H1 (cell line): ENCODE measurements at regions not wholly inside any gene's neighbourhood (a gene's known extent, or its start where the extent isn't known, plus 50 kb on each side); places are given as distances from the start of the nearest gene placed in this dataset.

Experiments
- CTCF ChIA-PET: fragments of 300-600 bp; sonication (Branson Sonifier 250); formaldehyde crosslinking; loops from one replicate; lab custom pipeline; 2021; ENCODE audit not compliant: partially characterized antibody; lab: Charles Lee
- POLR2A ChIA-PET: fragments of 300-600 bp; sonication (Branson Sonifier 250); formaldehyde crosslinking; loops from one replicate; lab custom pipeline; 2021; ENCODE audit warnings: inconsistent platforms; ENCODE audit not compliant: partially characterized antibody; lab: Charles Lee
- DNase-seq, 2 experiments: peaks; one replicate each; pipeline versions ENCODE4 v3.0.0 to v3.0.0-alpha.2; 2010 to 2022; ENCODE audit warnings: low spot score in 2 of 2, low read depth in 1 of 2, mixed read lengths in 1 of 2
- FAIRE-seq: peaks from 2 replicates; lab custom pipeline; 2011; peaks lifted over from hg19 to GRCh38; lab: Jason Lieb, UNC
- H2AFZ ChIP-seq: 2 replicates; pipeline ENCODE4 v1.8.1; 2012; ENCODE audit warnings: low read length, inconsistent platforms
- H2AK5ac ChIP-seq: 2 replicates; pipeline ENCODE4 v1.6.1; 2013; ENCODE audit warnings: low read depth, low read length
- H2BK120ac ChIP-seq: replicated peaks from 2 replicates; pipeline ENCODE3; 2013; ENCODE audit warnings: low read depth, low read length, inconsistent platforms
- H2BK12ac ChIP-seq: 2 replicates; pipeline ENCODE4 v1.6.1; 2013; ENCODE audit warnings: low read depth, low read length
- H2BK15ac ChIP-seq: 2 replicates; pipeline ENCODE4 v1.6.1; 2013; ENCODE audit warnings: low read length
- H2BK20ac ChIP-seq: 2 replicates; pipeline ENCODE4 v1.6.1; 2013; ENCODE audit warnings: low read length
- H2BK5ac ChIP-seq: 2 replicates; pipeline ENCODE4 v1.6.1; 2013; ENCODE audit warnings: low read depth, low read length
- H3K14ac ChIP-seq: 2 replicates; pipeline ENCODE4 v1.6.1; 2013; ENCODE audit warnings: inconsistent platforms; ENCODE audit not compliant: insufficient read length
- H3K18ac ChIP-seq: 2 replicates; pipeline ENCODE4 v1.6.1; 2013; ENCODE audit warnings: low read length; ENCODE audit errors: extremely low read depth
- H3K23ac ChIP-seq: 2 replicates; pipeline ENCODE4 v1.6.1; 2013; ENCODE audit warnings: inconsistent platforms; ENCODE audit not compliant: insufficient read length
- H3K23me2 ChIP-seq: 2 replicates; pipeline ENCODE4 v1.6.1; 2013; ENCODE audit warnings: low read depth, low read length
- H3K27ac ChIP-seq: 2 replicates; pipeline ENCODE4 v1.6.1; 2011; ENCODE audit warnings: low read depth, low read length, inconsistent platforms
- H3K27me3 ChIP-seq, 4 experiments: replicated peaks in 1 of 4; 1 replicate in 1 of 4; 2 replicates in 3 of 4; pipeline versions ENCODE4 v1.6.1 to v1.8.1; 2011 to 2013; ENCODE audit warnings: low read length in 3 of 4, mild to moderate bottlenecking in 3 of 4, inconsistent platforms in 2 of 4, mixed read lengths in 2 of 4, moderate library complexity in 1 of 4; ENCODE audit not compliant: control insufficient read depth in 3 of 4, insufficient read depth in 3 of 4; ENCODE audit errors: extremely low read depth in 1 of 4
- H3K36me3 ChIP-seq, 4 experiments: 2 replicates each; pipeline versions ENCODE4 v1.6.1 to v1.8.1; 2011 to 2013; ENCODE audit warnings: mild to moderate bottlenecking in 4 of 4, low read length in 3 of 4, moderate library complexity in 2 of 4, control low read depth in 1 of 4, inconsistent platforms in 1 of 4; ENCODE audit not compliant: insufficient read depth in 4 of 4, control insufficient read depth in 2 of 4
- H3K4ac ChIP-seq: replicated peaks from 2 replicates; pipeline ENCODE3; 2013; ENCODE audit warnings: low read length, low read depth, mixed read lengths, inconsistent platforms; ENCODE audit not compliant: insufficient read length
- H3K4me1 ChIP-seq, 4 experiments: replicated peaks in 1 of 4; 1 replicate in 1 of 4; 2 replicates in 3 of 4; pipeline versions ENCODE4 v1.6.1 to v1.8.1; 2011 to 2013; ENCODE audit warnings: low read length in 3 of 4, inconsistent platforms in 2 of 4, mixed read lengths in 1 of 4; ENCODE audit not compliant: insufficient read depth in 4 of 4, control insufficient read depth in 3 of 4
- H3K4me2 ChIP-seq, 2 experiments: 2 replicates each; pipeline versions ENCODE4 v1.6.1 to v1.8.1; 2011 to 2013; ENCODE audit warnings: low read depth in 2 of 2, low read length in 2 of 2, control low read depth in 1 of 2, inconsistent platforms in 1 of 2, mild to moderate bottlenecking in 1 of 2; ENCODE audit not compliant: insufficient read depth in 1 of 2
- H3K4me3 ChIP-seq, 4 experiments: fragments of 200-600, 300-600 bp in 1 of 4; sonication (generic), shearing (Covaris generic), sonication (Bioruptor Twin) in 1 of 4; 2 replicates each; pipeline versions ENCODE4 v1.5.1 to v1.8.1; 2011 to 2016; ENCODE audit warnings: low read length in 4 of 4, low read depth in 3 of 4, control low read depth in 2 of 4, inconsistent platforms in 2 of 4, mild to moderate bottlenecking in 2 of 4, mixed read lengths in 1 of 4, moderate library complexity in 1 of 4; ENCODE audit not compliant: insufficient read depth in 2 of 4; ENCODE audit errors: extremely low read depth in 1 of 4
- H3K56ac ChIP-seq: replicated peaks from 2 replicates; pipeline ENCODE3; 2013; ENCODE audit warnings: low read depth, mild to moderate bottlenecking, mixed read lengths, low read length, inconsistent platforms; ENCODE audit not compliant: insufficient read length
- H3K79me1 ChIP-seq: 2 replicates; pipeline ENCODE4 v1.6.1; 2013; ENCODE audit warnings: low read depth, low read length, control low read depth
- H3K79me2 ChIP-seq, 2 experiments: 2 replicates each; pipeline versions ENCODE4 v1.6.1 to v1.8.1; 2012 to 2013; ENCODE audit warnings: low read length in 2 of 2, mild to moderate bottlenecking in 2 of 2, inconsistent platforms in 1 of 2; ENCODE audit not compliant: insufficient read depth in 2 of 2, control insufficient read depth in 1 of 2
- H3K9ac ChIP-seq, 4 experiments: replicated peaks in 1 of 4; 1 replicate in 1 of 4; 2 replicates in 3 of 4; pipeline versions ENCODE4 v1.6.1 to v1.8.1; 2011 to 2013; ENCODE audit warnings: low read depth in 3 of 4, low read length in 3 of 4, control low read depth in 2 of 4, mild to moderate bottlenecking in 2 of 4, moderate library complexity in 2 of 4, inconsistent platforms in 1 of 4; ENCODE audit errors: extremely low read depth in 1 of 4
- H3K9me3 ChIP-seq, 2 experiments: 2 replicates each; pipeline versions ENCODE4 v1.6.1 to v1.8.1; 2012 to 2013; ENCODE audit warnings: mild to moderate bottlenecking in 2 of 2, moderate library complexity in 2 of 2, control low read depth in 1 of 2, inconsistent platforms in 1 of 2, low read depth in 1 of 2, low read length in 1 of 2, mixed read lengths in 1 of 2; ENCODE audit not compliant: insufficient read depth in 2 of 2
- H4K20me1 ChIP-seq, 2 experiments: replicated peaks in 1 of 2; 2 replicates each; pipeline versions ENCODE3 to v1.8.1; 2011 to 2013; ENCODE audit warnings: inconsistent platforms in 2 of 2, low read length in 2 of 2, mild to moderate bottlenecking in 1 of 2; ENCODE audit not compliant: insufficient read depth in 2 of 2, control insufficient read depth in 1 of 2
- H4K5ac ChIP-seq: 2 replicates; pipeline ENCODE4 v1.6.1; 2013; ENCODE audit warnings: low read length, low read depth, mixed read lengths, inconsistent platforms; ENCODE audit not compliant: insufficient read length
- H4K8ac ChIP-seq: 2 replicates; pipeline ENCODE4 v1.8.0; 2013; ENCODE audit warnings: mild to moderate bottlenecking, moderate library complexity, low read length, inconsistent platforms; ENCODE audit not compliant: insufficient read depth; ENCODE audit errors: extremely low read depth
- H4K91ac ChIP-seq: replicated peaks from 2 replicates; pipeline ENCODE3; 2013; ENCODE audit warnings: low read length, mixed read lengths, inconsistent platforms; ENCODE audit not compliant: insufficient read length
- JUND ChIP-seq: IDR thresholded peaks from 2 replicates; pipeline ENCODE4 v1.6.1; 2011; ENCODE audit warnings: mild to moderate bottlenecking, improper control_type of control experiment, low read length
- SP4 ChIP-seq: IDR thresholded peaks from 2 replicates; pipeline ENCODE4 v1.6.1; 2012; ENCODE audit warnings: low read length, inconsistent platforms
- SUZ12 ChIP-seq: fragments of 200-600 bp; sonication (generic); IDR thresholded peaks from 2 replicates; pipeline ENCODE4 v1.6.1; 2012; ENCODE audit warnings: mild to moderate bottlenecking, inconsistent platforms, low read length, moderate library complexity, mixed read lengths
- WGBS, 2 experiments: shearing (Covaris generic) in 1 of 2; methylation state at CpG; one replicate each; pipeline versions ENCODE4 v1.1.6 to v1.1.7; 2013 to 2015; ENCODE audit warnings: low lambda C conversion rate in 2 of 2, mixed read lengths in 2 of 2, inconsistent platforms in 1 of 2, low coverage in 1 of 2, missing lambda C conversion rate in 1 of 2; ENCODE audit not compliant: insufficient replicate concordance in 2 of 2, insufficient coverage in 1 of 2, insufficient read length in 1 of 2; ENCODE audit errors: extremely low coverage in 1 of 2, missing lambda C conversion rate in 1 of 2; 5-methylcytosine and 5-hydroxymethylcytosine counted together
- TF ChIP-seq, protein P1 (sequence below): IDR thresholded peaks from 2 replicates; pipeline ENCODE4 v1.6.1; 2011; ENCODE audit warnings: low read length, improper control_type of control experiment

DNA sequence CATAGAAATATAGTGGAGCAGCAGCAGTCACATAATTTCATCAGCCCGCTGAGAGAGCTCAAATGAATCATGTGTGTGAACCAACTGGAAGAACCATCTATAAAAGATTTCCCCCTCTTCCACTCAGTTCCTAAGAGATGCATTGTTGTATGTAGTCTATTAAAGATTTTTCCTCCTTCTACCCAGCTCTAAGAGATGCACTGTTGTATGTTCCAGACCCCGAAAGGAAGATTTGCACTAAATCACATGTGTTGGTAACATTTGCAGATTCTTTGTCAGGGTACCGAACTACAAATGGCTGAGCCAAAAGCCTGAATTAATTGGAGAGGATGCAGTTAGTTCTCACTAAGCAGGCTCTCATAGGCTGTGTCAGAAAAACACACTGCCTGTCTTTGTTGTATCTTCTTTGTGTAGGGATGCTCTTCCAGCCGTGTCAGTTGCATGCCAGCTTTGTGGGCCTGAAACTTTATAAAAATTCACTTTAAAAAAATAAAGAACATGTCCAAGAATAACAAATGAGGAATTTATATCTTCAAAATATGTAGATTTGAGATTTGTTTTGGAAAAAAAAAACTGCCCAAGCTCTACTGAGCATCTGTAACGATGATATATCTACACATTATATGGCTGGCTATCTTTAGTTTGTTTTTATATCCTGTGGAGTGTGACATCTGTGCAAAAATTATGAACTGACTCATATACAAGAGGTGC is 223.1 kb downstream of the MZT1 start:
- no peak overlapping the region for H3K4me3 ChIP-seq
- H3K4me1 ChIP-seq: no peaks in the 10 kb centered on the region
- WGBS, 2 experiments: 89% methylated on average over 5 of the region's 5 CpGs; no CpG with 5 or more reads in 1 of the 2 experiments
- H3K56ac ChIP-seq: no peak overlapping the region
- no peak overlapping the region for H3K23ac ChIP-seq
- H3K9ac ChIP-seq: no peak overlapping the region
- no peak overlapping the region for H3K14ac ChIP-seq
- no peaks in the 10 kb centered on the region for H3K36me3 ChIP-seq
- H3K27me3 ChIP-seq: no peaks in the 10 kb centered on the region
- H3K4ac ChIP-seq: no peak overlapping the region
- CTCF ChIA-PET: interaction anchor here (0.6 to 1.3 kb wide), 4 partner anchors 14 to 62 kb away, joined by 3 to 4 read pairs (median 3); no protein-coding TSS in a partner anchor
- no peaks in the 10 kb centered on the region for H4K20me1 ChIP-seq
- no peak overlapping the region for H3K27ac ChIP-seq
- H3K4me2 ChIP-seq: no peak overlapping the region
- H4K91ac ChIP-seq: no peak overlapping the region
- H3K79me1 ChIP-seq: no peaks in the 10 kb centered on the region
- no peak overlapping the region for H2AK5ac ChIP-seq
- FAIRE-seq: no peak
- no peak overlapping the region for H2BK20ac ChIP-seq
- no peak overlapping the region for H2BK5ac ChIP-seq
- no peak overlapping the region for H3K18ac ChIP-seq
- no peaks in the 10 kb centered on the region for H3K9me3 ChIP-seq
- H2AFZ ChIP-seq: 0 out of 2 replicates have a peak overlapping the region, but pooled peaks have one; percentile 44
- POLR2A ChIA-PET: no interaction called here
- no peak overlapping the region for H2BK120ac ChIP-seq
- no peak overlapping the region for H2BK12ac ChIP-seq
- H2BK15ac ChIP-seq: no peak overlapping the region
- H3K23me2 ChIP-seq: no peaks in the 10 kb centered on the region
- DNase-seq: no peak
- H3K79me2 ChIP-seq: no peaks in the 10 kb centered on the region
- H4K5ac ChIP-seq: no peak overlapping the region
- H4K8ac ChIP-seq: no peak overlapping the region
- TF ChIP-seq JUND (no peak), SP4 (no peak), SUZ12 (no peak)
- TF ChIP-seq, protein P1, sequence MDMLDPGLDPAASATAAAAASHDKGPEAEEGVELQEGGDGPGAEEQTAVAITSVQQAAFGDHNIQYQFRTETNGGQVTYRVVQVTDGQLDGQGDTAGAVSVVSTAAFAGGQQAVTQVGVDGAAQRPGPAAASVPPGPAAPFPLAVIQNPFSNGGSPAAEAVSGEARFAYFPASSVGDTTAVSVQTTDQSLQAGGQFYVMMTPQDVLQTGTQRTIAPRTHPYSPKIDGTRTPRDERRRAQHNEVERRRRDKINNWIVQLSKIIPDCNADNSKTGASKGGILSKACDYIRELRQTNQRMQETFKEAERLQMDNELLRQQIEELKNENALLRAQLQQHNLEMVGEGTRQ: no peak
